ENCODE measurements at regions not wholly inside any gene's neighbourhood (a gene's known extent, or its start where the extent isn't known, plus 50 kb on each side); places are given as distances from the start of the nearest gene placed in this dataset.
"Not testable (repeated sequence)": the region's sequence is repeated elsewhere in the genome, so short reads cannot be mapped to it uniquely, and the experiment has no call there.

GRCh38 chr12:25859976-25860375 is 98.5 kb upstream of the RASSF8 start:
- DNase-seq (ENCODE audit: low read depth in 4 of 4, low spot score in 2 of 4): no peak

GRCh38 chr12:25861226-25861625 is 97.3 kb upstream of the RASSF8 start:
- DNase-seq (ENCODE audit: low read depth in 4 of 4, low spot score in 2 of 4): no peak

- DNase-seq (ENCODE audit: low read depth in 4 of 4, low spot score in 2 of 4): no peak
These were observed 93.9 kb upstream of the RASSF8 start for GRCh38 chr12:25864306-25865276.

GRCh38 chr12:25866586-25867378 is 91.7 kb upstream of the RASSF8 start:
- no peak for DNase-seq (ENCODE audit: low read depth in 4 of 4, low spot score in 2 of 4)

GRCh38 chr12:25868193-25868592 is 90.3 kb upstream of the RASSF8 start:
- no peak for DNase-seq (ENCODE audit: low read depth in 4 of 4, low spot score in 2 of 4)

GRCh38 chr12:25872137-25872536 is 86.3 kb upstream of the RASSF8 start:
- DNase-seq (ENCODE audit: low read depth in 4 of 4, low spot score in 2 of 4): no peak

- DNase-seq (ENCODE audit: low read depth in 4 of 4, low spot score in 2 of 4): no peak
These were observed 82.8 kb upstream of the RASSF8 start for GRCh38 chr12:25875661-25876060.

GRCh38 chr12:25876383-25877045 is 82.0 kb upstream of the RASSF8 start:
- no peak for DNase-seq (ENCODE audit: low read depth in 4 of 4, low spot score in 2 of 4)

- DNase-seq (ENCODE audit: low read depth in 4 of 4, low spot score in 2 of 4): no peak
These were observed 81.0 kb upstream of the RASSF8 start for GRCh38 chr12:25877446-25877845.

GRCh38 chr12:25882266-25882665 is 76.2 kb upstream of the RASSF8 start:
- DNase-seq (ENCODE audit: low read depth in 4 of 4, low spot score in 2 of 4): no peak

GRCh38 chr12:25883026-25883916 is 75.2 kb upstream of the RASSF8 start:
- DNase-seq (ENCODE audit: low read depth in 4 of 4, low spot score in 2 of 4): no peak

GRCh38 chr12:25884024-25884919 is 74.2 kb upstream of the RASSF8 start:
- DNase-seq (ENCODE audit: low read depth in 4 of 4, low spot score in 2 of 4): no peak

GRCh38 chr12:25884920-25885234 is 73.6 kb upstream of the RASSF8 start:
- DNase-seq (ENCODE audit: low read depth in 4 of 4, low spot score in 2 of 4): no peak

GRCh38 chr12:25886396-25886795 is 72.1 kb upstream of the RASSF8 start:
- no peak for DNase-seq (ENCODE audit: low read depth in 4 of 4, low spot score in 2 of 4)

- no peak for DNase-seq (ENCODE audit: low read depth in 4 of 4, low spot score in 2 of 4)
These were observed 71.1 kb upstream of the RASSF8 start for GRCh38 chr12:25887367-25887766.

- no peak for DNase-seq (ENCODE audit: low read depth in 4 of 4, low spot score in 2 of 4)
These were observed 69.3 kb upstream of the RASSF8 start for GRCh38 chr12:25889185-25889584.

GRCh38 chr12:25891095-25891494 is 67.4 kb upstream of the RASSF8 start:
- DNase-seq (ENCODE audit: low read depth in 4 of 4, low spot score in 2 of 4): not testable (repeated sequence)

GRCh38 chr12:25894759-25895158 is 63.7 kb upstream of the RASSF8 start:
- no peak for DNase-seq (ENCODE audit: low read depth in 4 of 4, low spot score in 2 of 4)

GRCh38 chr12:25896981-25897380 is 61.5 kb upstream of the RASSF8 start:
- no peak for DNase-seq (ENCODE audit: low read depth in 4 of 4, low spot score in 2 of 4)
